ENCODE measurements at regions not wholly inside any gene's neighbourhood (a gene's known extent, or its start where the extent isn't known, plus 50 kb on each side); places are given as distances from the start of the nearest gene placed in this dataset.

DNA sequence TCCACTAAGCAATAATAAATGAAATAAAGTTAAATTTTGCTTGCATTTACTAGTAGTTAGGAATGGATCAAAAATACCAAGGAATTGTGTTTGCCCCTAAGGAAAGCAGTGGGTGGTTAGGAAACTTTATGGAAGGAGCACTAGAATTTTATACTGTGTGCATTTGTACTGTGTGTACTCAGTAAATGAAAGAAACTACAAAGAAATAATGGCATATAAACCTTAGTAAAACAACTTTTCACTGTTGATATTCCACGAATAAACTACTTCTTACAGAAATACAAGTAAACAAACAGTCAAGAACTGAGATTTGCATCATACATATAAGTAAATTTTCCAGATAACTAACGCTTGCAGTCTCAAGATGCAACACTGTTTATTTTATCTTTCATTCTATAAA is 103.7 kb upstream of the PARP8 start:
- in situ Hi-C loops (cut with HindIII; ENCODE audit: low pct_unique_long_range_greater_than_20kb, low sequenced_read_pairs) = no loop called here
- no peak for DNase-seq (ENCODE audit: low read depth, low spot score)
- no peak overlapping the region for H3K4me3 ChIP-seq (ENCODE audit: low read depth in 2 of 2, low read length in 2 of 2)
- intact Hi-C loops (cut with micrococcal nuclease; ENCODE audit: unreplicated experiment) = no loop called here
- TF ChIP-seq TCF7L2 (IDR thresholded peaks at IDR 0.05; ENCODE audit: low read depth, low read length) = peak; percentile 91
- TF ChIP-seq, protein P1, sequence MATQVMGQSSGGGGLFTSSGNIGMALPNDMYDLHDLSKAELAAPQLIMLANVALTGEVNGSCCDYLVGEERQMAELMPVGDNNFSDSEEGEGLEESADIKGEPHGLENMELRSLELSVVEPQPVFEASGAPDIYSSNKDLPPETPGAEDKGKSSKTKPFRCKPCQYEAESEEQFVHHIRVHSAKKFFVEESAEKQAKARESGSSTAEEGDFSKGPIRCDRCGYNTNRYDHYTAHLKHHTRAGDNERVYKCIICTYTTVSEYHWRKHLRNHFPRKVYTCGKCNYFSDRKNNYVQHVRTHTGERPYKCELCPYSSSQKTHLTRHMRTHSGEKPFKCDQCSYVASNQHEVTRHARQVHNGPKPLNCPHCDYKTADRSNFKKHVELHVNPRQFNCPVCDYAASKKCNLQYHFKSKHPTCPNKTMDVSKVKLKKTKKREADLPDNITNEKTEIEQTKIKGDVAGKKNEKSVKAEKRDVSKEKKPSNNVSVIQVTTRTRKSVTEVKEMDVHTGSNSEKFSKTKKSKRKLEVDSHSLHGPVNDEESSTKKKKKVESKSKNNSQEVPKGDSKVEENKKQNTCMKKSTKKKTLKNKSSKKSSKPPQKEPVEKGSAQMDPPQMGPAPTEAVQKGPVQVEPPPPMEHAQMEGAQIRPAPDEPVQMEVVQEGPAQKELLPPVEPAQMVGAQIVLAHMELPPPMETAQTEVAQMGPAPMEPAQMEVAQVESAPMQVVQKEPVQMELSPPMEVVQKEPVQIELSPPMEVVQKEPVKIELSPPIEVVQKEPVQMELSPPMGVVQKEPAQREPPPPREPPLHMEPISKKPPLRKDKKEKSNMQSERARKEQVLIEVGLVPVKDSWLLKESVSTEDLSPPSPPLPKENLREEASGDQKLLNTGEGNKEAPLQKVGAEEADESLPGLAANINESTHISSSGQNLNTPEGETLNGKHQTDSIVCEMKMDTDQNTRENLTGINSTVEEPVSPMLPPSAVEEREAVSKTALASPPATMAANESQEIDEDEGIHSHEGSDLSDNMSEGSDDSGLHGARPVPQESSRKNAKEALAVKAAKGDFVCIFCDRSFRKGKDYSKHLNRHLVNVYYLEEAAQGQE (IDR thresholded peaks at IDR 0.05; ENCODE audit: insufficient read depth in 1 of 2, low read depth in 2 of 2, low read length in 1 of 2) = no peak
- ATAC-seq = no peak
- no peaks in the 10 kb centered on the region for H3K27me3 ChIP-seq (ENCODE audit: control insufficient read depth, insufficient read depth, low read length)
- H3K4me1 ChIP-seq (ENCODE audit: control insufficient read depth, insufficient read depth, low read length) = peaks cover 8% of the 10 kb centered on the region; the same call in 1 of the 2 replicates
- H3K9me3 ChIP-seq (ENCODE audit: control insufficient read depth, insufficient read depth, low read depth, low read length) = no peaks in the 10 kb centered on the region
- ChIA-PET POLR2A (no interaction called here), CTCF (no interaction called here)
- H3K27ac ChIP-seq (ENCODE audit: low read length) = no peak overlapping the region
- H3K36me3 ChIP-seq (ENCODE audit: control insufficient read depth, insufficient read depth, low read length) = no peaks in the 10 kb centered on the region
- no TSS peak for BruUV-seq (replicated peaks)

DNA sequence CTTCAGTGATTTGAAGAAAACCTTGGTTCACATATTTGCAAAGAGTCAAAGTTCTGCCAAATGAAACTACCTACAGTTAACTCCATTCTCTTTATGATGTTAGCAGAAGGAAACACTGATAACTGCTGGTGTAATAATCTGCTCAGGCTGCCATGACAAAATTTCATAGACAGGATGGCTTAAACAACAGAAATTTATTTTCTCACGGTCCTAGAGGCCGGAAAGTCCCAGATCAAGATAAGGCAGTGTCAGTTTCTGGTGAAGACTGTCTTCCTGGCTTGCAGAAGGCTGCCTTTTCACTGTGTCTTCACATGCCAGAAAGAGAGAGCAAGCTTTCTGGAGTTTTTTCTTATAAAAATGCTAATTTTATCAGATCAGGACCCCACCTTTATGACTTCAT is 102.4 kb upstream of the PARP8 start:
- Histone ChIP-seq H3K27ac (ENCODE audit: low read length) (peak overlapping the region; percentile 8; the same call in 1 of the 2 replicates), H3K9me3 (ENCODE audit: control insufficient read depth, insufficient read depth, low read depth, low read length) (no peaks in the 10 kb centered on the region), H3K36me3 (ENCODE audit: control insufficient read depth, insufficient read depth, low read length) (no peaks in the 10 kb centered on the region), H3K4me1 (ENCODE audit: control insufficient read depth, insufficient read depth, low read length) (peaks cover 8% of the 10 kb centered on the region; the same call in 1 of the 2 replicates), H3K27me3 (ENCODE audit: control insufficient read depth, insufficient read depth, low read length) (no peaks in the 10 kb centered on the region), H3K4me3 (ENCODE audit: low read depth in 2 of 2, low read length in 2 of 2) (no peak overlapping the region)
- intact Hi-C loops (cut with micrococcal nuclease; ENCODE audit: unreplicated experiment) = no loop called here
- in situ Hi-C loops (cut with HindIII; ENCODE audit: low pct_unique_long_range_greater_than_20kb, low sequenced_read_pairs) = no loop called here
- BruUV-seq (replicated peaks) = no TSS peak
- DNase-seq (ENCODE audit: low read depth, low spot score) (no peak), ATAC-seq (peak; percentile 53; the same call in 1 of the 2 replicates)
- ChIA-PET CTCF (no interaction called here), POLR2A (no interaction called here)
- TF ChIP-seq SIN3A (IDR thresholded peaks at IDR 0.05; ENCODE audit: borderline replicate concordance, insufficient read depth, low read depth, low read length) = no peak
- TF ChIP-seq, protein P2, sequence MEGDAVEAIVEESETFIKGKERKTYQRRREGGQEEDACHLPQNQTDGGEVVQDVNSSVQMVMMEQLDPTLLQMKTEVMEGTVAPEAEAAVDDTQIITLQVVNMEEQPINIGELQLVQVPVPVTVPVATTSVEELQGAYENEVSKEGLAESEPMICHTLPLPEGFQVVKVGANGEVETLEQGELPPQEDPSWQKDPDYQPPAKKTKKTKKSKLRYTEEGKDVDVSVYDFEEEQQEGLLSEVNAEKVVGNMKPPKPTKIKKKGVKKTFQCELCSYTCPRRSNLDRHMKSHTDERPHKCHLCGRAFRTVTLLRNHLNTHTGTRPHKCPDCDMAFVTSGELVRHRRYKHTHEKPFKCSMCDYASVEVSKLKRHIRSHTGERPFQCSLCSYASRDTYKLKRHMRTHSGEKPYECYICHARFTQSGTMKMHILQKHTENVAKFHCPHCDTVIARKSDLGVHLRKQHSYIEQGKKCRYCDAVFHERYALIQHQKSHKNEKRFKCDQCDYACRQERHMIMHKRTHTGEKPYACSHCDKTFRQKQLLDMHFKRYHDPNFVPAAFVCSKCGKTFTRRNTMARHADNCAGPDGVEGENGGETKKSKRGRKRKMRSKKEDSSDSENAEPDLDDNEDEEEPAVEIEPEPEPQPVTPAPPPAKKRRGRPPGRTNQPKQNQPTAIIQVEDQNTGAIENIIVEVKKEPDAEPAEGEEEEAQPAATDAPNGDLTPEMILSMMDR (IDR thresholded peaks at IDR 0.05) = no peak
- TF ChIP-seq, protein P1 (IDR thresholded peaks at IDR 0.05; ENCODE audit: insufficient read depth in 1 of 2, low read depth in 2 of 2, low read length in 1 of 2) = no peak
- TF ChIP-seq TCF7L2 (IDR thresholded peaks at IDR 0.05; ENCODE audit: low read depth, low read length) = no peak
- TF ChIP-seq POLR2AphosphoS5 (IDR thresholded peaks at IDR 0.05; ENCODE audit: low read depth, low read length) = no peak

Measured in Panc1 (cell line).